ENCODE measurements at regions not wholly inside any gene's neighbourhood (a gene's known extent, or its start where the extent isn't known, plus 50 kb on each side); places are given as distances from the start of the nearest gene placed in this dataset.

DNA sequence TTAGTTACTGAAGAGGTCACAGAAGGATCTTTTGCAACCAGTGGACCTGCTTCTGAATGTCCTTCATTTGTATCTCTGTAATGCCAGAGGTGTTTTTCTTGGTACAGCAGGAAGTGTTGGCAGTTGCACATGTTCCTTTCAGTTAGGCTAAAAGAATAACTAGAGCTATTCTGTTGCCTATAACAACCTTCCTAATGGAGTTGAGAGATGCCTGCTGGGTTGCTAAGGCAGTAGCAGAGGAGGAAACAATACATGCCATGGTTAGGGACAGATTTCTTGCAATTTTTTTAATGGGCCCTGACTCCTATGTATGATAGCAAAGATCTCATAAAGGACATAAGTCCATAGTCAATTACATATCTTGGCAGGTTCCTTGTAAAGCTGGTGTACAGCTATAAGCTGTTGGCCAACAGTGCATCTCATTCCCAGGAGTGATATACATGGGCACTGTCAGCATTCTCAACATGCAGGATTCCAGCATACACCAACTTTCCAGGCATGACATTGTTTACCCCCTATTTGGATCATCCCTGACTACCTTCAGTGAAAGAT, 556.6 kb downstream of the CCER1 start:
- intact Hi-C loops (cut with micrococcal nuclease) = no loop called here
- H3K27ac ChIP-seq (replicated peaks) = no peak overlapping the region
- H3K4me1 ChIP-seq = no peaks in the 10 kb centered on the region
- DNase-seq = no peak
- peaks cover 40% of the 10 kb centered on the region for H3K9me3 ChIP-seq (replicated peaks)
- H3K4me3 ChIP-seq = no peak overlapping the region
- no peaks in the 10 kb centered on the region for H3K36me3 ChIP-seq
- TF ChIP-seq, protein P1, sequence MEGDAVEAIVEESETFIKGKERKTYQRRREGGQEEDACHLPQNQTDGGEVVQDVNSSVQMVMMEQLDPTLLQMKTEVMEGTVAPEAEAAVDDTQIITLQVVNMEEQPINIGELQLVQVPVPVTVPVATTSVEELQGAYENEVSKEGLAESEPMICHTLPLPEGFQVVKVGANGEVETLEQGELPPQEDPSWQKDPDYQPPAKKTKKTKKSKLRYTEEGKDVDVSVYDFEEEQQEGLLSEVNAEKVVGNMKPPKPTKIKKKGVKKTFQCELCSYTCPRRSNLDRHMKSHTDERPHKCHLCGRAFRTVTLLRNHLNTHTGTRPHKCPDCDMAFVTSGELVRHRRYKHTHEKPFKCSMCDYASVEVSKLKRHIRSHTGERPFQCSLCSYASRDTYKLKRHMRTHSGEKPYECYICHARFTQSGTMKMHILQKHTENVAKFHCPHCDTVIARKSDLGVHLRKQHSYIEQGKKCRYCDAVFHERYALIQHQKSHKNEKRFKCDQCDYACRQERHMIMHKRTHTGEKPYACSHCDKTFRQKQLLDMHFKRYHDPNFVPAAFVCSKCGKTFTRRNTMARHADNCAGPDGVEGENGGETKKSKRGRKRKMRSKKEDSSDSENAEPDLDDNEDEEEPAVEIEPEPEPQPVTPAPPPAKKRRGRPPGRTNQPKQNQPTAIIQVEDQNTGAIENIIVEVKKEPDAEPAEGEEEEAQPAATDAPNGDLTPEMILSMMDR (IDR thresholded peaks at IDR 0.05; ENCODE audit: borderline replicate concordance) = no peak
- no peaks in the 10 kb centered on the region for H3K27me3 ChIP-seq (ENCODE audit: low read depth)

DNA sequence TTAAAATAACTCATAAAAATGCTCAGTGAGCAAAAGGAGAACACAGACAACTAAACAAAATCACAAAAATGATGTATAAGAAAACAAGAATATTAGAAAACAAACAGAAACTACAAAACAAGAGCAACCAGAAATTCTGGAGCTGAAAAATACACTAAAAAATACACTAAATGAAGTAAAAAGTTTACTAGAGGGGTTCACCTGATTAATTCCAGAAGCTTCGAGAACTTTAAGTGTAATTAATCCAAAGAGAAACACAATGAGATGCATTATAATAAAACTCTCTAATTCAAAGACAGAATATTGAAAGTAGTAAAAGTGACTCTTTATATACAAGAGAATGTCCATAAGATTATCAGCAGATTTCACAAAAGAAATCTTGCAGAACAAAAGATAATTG, 558.4 kb downstream of the CCER1 start:
- TF ChIP-seq, protein P1 (IDR thresholded peaks at IDR 0.05; ENCODE audit: borderline replicate concordance) = no peak
- intact Hi-C loops (cut with micrococcal nuclease) = no loop called here
- H3K4me3 ChIP-seq = no peak overlapping the region
- no peak overlapping the region for H3K27ac ChIP-seq (replicated peaks)
- H3K27me3 ChIP-seq (ENCODE audit: low read depth) = no peaks in the 10 kb centered on the region
- no peak for DNase-seq
- H3K4me1 ChIP-seq = no peaks in the 10 kb centered on the region
- no peaks in the 10 kb centered on the region for H3K36me3 ChIP-seq
- H3K9me3 ChIP-seq (replicated peaks) = peaks cover 49% of the 10 kb centered on the region

DNA sequence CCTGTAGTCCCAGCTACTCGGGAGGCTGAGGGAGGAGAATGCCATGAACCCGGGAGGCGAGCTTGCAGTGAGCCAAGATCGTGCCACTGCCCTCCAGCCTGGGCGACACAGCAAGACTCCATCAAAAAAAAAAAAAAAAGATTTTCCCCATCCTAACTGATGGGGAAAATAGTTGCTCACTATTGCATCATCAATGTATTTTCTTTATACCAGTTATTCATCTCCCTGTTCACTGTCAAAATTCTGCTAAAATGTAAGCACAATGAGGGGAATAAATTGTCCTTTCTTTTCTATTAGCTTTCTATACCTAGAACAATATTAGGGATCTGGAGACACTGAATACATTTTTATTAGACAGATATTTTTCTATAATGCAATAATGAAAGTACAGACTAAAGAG, 561.3 kb downstream of the CCER1 start:
- no peak overlapping the region for H3K27ac ChIP-seq (replicated peaks)
- intact Hi-C loops (cut with micrococcal nuclease) = no loop called here
- TF ChIP-seq, protein P1 (IDR thresholded peaks at IDR 0.05; ENCODE audit: borderline replicate concordance) = no peak
- no peaks in the 10 kb centered on the region for H3K36me3 ChIP-seq
- peaks cover 64% of the 10 kb centered on the region for H3K9me3 ChIP-seq (replicated peaks)
- no peak overlapping the region for H3K4me3 ChIP-seq
- no peaks in the 10 kb centered on the region for H3K4me1 ChIP-seq
- DNase-seq = no peak
- H3K27me3 ChIP-seq (ENCODE audit: low read depth) = no peaks in the 10 kb centered on the region

DNA sequence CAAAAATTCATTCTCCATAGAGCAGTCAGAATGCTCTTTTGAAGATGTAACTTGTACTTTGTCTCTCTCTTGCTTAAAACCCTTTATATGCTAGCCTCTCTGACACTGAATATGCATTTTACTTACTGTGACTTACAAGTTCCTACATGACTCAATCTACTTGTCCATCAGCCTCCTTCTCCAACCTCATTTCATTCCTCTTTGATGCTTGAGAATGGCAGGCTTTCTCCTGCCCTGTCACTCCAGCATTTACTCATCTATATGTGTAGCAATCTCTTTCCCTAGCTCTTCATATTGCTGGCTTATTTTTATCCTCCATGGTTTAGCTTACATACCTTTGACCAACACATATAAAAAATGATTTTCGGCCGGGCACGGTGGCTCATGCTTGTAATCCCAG, 561.9 kb downstream of the CCER1 start:
- H3K27ac ChIP-seq (replicated peaks) = no peak overlapping the region
- TF ChIP-seq, protein P1 (IDR thresholded peaks at IDR 0.05; ENCODE audit: borderline replicate concordance) = no peak
- H3K4me1 ChIP-seq = no peaks in the 10 kb centered on the region
- H3K36me3 ChIP-seq = no peaks in the 10 kb centered on the region
- no peaks in the 10 kb centered on the region for H3K27me3 ChIP-seq (ENCODE audit: low read depth)
- intact Hi-C loops (cut with micrococcal nuclease) = no loop called here
- H3K9me3 ChIP-seq (replicated peaks) = peaks cover 66% of the 10 kb centered on the region
- no peak for DNase-seq
- H3K4me3 ChIP-seq = no peak overlapping the region

DNA sequence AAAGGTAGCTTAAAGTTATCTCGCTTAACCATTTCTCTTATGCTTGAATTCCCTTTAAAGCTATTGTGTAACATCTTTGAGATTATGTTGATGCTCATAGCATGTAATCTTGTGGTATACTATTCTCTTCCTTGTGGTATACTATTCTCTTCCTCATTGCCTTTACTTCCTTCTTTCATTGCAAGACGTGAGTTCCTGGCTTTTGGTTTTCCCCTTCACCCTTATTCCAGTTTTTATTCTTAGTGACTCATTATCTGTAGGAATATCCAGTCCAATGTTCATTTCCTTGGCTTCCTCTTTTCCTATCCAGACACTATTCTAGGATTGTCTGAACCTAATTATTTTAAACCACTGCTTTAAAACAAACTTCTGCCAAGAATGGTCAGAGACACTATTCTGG, 564.0 kb downstream of the CCER1 start:
- Histone ChIP-seq H3K9me3 (replicated peaks) (peaks cover 63% of the 10 kb centered on the region), H3K4me1 (no peaks in the 10 kb centered on the region), H3K4me3 (no peak overlapping the region), H3K27me3 (ENCODE audit: low read depth) (no peaks in the 10 kb centered on the region), H3K27ac (replicated peaks) (no peak overlapping the region), H3K36me3 (no peaks in the 10 kb centered on the region)
- TF ChIP-seq, protein P1 (IDR thresholded peaks at IDR 0.05; ENCODE audit: borderline replicate concordance) = no peak
- intact Hi-C loops (cut with micrococcal nuclease) = no loop called here
- DNase-seq = no peak

All from left ventricle myocardium inferior (tissue), 1 donor.